Ishikawa (cell line): ENCODE measurements at regions not wholly inside any gene's neighbourhood (a gene's known extent, or its start where the extent isn't known, plus 50 kb on each side); places are given as distances from the start of the nearest gene placed in this dataset.

ENCODE experiments used
- CEBPB ChIP-seq: IDR thresholded peaks from 2 replicates; pipeline ENCODE4 v1.6.1; 2012
- CREB1 ChIP-seq: IDR thresholded peaks from 2 replicates; pipeline ENCODE4 v1.6.1; 2012; ENCODE audit warnings: low read depth
- EGR1 ChIP-seq: IDR thresholded peaks from 2 replicates; pipeline ENCODE4 v1.6.1; 2012
- EP300 ChIP-seq: IDR thresholded peaks from 2 replicates; pipeline ENCODE4 v1.6.1; 2012; ENCODE audit warnings: borderline replicate concordance
- FOXM1 ChIP-seq: IDR thresholded peaks from 2 replicates; pipeline ENCODE4 v1.6.1; 2012; ENCODE audit warnings: low read depth, borderline replicate concordance
- NFIC ChIP-seq: IDR thresholded peaks from 2 replicates; pipeline ENCODE4 v1.6.1; 2012
- RAD21 ChIP-seq: IDR thresholded peaks from 2 replicates; pipeline ENCODE4 v1.6.1; 2012; ENCODE audit warnings: low read depth
- TAF1 ChIP-seq: IDR thresholded peaks from 2 replicates; pipeline ENCODE4 v1.6.1; 2012; ENCODE audit warnings: low read depth, mild to moderate bottlenecking
- TCF12 ChIP-seq: IDR thresholded peaks from 2 replicates; pipeline ENCODE4 v1.6.1; 2012; ENCODE audit warnings: low read depth
- TEAD4 ChIP-seq: IDR thresholded peaks from 2 replicates; pipeline ENCODE4 v1.6.1; 2012
- YY1 ChIP-seq: IDR thresholded peaks from 2 replicates; pipeline ENCODE4 v1.6.1; 2012; ENCODE audit warnings: low read depth
- ZBTB7A ChIP-seq: IDR thresholded peaks from 2 replicates; pipeline ENCODE4 v1.6.1; 2012; ENCODE audit warnings: low read depth
- TF ChIP-seq, protein P1 (sequence below): IDR thresholded peaks from 2 replicates; pipeline ENCODE4 v1.6.1; 2012
- TF ChIP-seq, protein P2 (sequence below): IDR thresholded peaks from 2 replicates; pipeline ENCODE4 v1.6.1; 2012
- TF ChIP-seq, protein P3 (sequence below): IDR thresholded peaks from 2 replicates; pipeline ENCODE4 v1.6.1; 2012; ENCODE audit warnings: low read depth, mild to moderate bottlenecking

DNA sequence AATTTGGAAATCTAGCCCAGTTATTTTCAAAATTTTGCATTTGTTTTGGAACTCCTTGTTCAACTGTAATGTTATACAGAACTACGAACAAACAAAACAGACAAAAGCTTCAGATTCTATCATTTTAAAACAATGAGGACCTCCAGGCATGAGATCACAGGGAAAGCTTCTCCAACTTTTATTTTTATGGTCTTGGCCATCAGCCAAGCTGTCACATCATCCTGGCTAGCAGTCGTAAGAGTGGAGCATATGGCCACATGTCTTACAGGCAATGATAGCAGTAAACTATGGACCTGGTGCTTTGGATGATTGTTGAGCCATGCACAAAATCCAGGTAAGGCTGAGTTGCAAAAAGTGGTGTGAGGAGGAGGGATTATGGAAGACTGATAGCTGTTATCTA is 299.6 kb downstream of the LMX1A start:
- TF ChIP-seq, protein P1, sequence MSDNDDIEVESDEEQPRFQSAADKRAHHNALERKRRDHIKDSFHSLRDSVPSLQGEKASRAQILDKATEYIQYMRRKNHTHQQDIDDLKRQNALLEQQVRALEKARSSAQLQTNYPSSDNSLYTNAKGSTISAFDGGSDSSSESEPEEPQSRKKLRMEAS, result no peak
- no peak for TF ChIP-seq RAD21
- TF ChIP-seq CREB1, result no peak
- no peak for TF ChIP-seq TAF1
- TF ChIP-seq, protein P2, sequence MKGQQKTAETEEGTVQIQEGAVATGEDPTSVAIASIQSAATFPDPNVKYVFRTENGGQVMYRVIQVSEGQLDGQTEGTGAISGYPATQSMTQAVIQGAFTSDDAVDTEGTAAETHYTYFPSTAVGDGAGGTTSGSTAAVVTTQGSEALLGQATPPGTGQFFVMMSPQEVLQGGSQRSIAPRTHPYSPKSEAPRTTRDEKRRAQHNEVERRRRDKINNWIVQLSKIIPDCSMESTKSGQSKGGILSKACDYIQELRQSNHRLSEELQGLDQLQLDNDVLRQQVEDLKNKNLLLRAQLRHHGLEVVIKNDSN, result no peak
- no peak for TF ChIP-seq NFIC
- no peak for TF ChIP-seq EGR1
- TF ChIP-seq ZBTB7A, result no peak
- TF ChIP-seq YY1, result no peak
- TF ChIP-seq FOXM1, result no peak
- no peak for TF ChIP-seq CEBPB

DNA sequence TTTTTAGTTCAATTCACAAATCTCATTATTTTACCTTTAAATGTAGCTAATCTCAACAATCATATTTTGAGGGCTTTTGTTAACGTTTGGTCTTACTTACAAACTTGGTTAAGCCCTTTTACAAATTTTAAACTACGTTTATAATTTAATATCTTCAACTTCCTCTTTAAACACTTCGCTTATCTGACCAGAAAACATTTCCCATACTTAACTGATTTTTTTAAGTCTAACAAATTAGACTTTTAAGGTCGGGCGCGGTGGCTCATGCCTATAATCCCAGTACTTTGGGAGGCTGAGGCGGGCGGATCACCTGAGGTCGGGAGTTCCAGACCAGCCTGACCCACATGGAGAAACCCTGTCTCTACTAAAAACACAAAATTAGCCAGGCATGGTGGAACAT is 300.9 kb downstream of the LMX1A start:
- no peak for TF ChIP-seq NFIC
- TF ChIP-seq, protein P2, result no peak
- TF ChIP-seq CREB1, result no peak
- TF ChIP-seq, protein P3, sequence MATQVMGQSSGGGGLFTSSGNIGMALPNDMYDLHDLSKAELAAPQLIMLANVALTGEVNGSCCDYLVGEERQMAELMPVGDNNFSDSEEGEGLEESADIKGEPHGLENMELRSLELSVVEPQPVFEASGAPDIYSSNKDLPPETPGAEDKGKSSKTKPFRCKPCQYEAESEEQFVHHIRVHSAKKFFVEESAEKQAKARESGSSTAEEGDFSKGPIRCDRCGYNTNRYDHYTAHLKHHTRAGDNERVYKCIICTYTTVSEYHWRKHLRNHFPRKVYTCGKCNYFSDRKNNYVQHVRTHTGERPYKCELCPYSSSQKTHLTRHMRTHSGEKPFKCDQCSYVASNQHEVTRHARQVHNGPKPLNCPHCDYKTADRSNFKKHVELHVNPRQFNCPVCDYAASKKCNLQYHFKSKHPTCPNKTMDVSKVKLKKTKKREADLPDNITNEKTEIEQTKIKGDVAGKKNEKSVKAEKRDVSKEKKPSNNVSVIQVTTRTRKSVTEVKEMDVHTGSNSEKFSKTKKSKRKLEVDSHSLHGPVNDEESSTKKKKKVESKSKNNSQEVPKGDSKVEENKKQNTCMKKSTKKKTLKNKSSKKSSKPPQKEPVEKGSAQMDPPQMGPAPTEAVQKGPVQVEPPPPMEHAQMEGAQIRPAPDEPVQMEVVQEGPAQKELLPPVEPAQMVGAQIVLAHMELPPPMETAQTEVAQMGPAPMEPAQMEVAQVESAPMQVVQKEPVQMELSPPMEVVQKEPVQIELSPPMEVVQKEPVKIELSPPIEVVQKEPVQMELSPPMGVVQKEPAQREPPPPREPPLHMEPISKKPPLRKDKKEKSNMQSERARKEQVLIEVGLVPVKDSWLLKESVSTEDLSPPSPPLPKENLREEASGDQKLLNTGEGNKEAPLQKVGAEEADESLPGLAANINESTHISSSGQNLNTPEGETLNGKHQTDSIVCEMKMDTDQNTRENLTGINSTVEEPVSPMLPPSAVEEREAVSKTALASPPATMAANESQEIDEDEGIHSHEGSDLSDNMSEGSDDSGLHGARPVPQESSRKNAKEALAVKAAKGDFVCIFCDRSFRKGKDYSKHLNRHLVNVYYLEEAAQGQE, result no peak
- TF ChIP-seq RAD21, result no peak
- TF ChIP-seq FOXM1, result no peak
- TF ChIP-seq TEAD4, result no peak
- TF ChIP-seq, protein P1, result no peak
- TF ChIP-seq TAF1, result no peak
- TF ChIP-seq ZBTB7A, result no peak
- TF ChIP-seq CEBPB, result no peak
- TF ChIP-seq EGR1, result no peak

DNA sequence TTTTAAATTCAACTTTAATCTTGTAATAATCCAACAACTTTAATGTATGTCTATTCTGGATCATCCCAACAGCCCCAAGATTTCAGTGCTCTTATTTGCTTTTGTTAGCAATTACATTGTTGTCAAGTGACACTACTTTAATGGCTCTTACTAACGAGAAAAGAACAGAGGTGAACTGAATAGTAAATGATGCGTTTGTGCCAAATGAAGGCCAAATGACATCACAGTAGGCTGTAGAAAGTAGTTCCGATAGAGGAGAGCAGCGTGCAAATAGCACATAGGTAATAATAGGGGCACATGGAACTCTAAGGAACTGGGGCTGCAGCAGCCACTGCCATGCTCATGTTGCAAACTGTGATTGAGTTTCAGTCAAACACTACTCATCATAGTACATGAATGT is 301.9 kb downstream of the LMX1A start:
- no peak for TF ChIP-seq EP300

DNA sequence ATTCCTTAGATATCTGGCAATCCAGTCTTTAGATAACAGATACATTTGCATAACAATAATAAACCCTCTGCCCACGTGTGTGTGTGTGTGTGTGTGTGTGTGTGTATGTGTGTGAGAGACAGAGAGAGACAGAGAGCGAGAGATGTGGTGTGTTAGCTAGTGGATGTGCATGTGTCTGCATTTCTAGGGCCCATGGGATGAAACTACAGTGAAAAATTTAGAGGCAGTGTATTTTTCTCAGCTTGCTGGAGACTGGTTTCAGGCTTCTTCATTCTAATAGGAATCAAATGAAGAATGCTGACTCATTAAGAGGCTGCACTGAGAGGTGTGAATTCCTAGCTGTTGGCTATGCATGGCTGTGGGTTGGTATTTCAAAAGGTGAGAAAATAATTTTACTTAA is 303.2 kb downstream of the LMX1A start:
- TF ChIP-seq ZBTB7A, result no peak
- no peak for TF ChIP-seq TCF12
- TF ChIP-seq TEAD4, result no peak
- TF ChIP-seq NFIC, result no peak
- TF ChIP-seq EP300, result no peak
- TF ChIP-seq, protein P1, result no peak
- TF ChIP-seq, protein P3, result no peak

DNA sequence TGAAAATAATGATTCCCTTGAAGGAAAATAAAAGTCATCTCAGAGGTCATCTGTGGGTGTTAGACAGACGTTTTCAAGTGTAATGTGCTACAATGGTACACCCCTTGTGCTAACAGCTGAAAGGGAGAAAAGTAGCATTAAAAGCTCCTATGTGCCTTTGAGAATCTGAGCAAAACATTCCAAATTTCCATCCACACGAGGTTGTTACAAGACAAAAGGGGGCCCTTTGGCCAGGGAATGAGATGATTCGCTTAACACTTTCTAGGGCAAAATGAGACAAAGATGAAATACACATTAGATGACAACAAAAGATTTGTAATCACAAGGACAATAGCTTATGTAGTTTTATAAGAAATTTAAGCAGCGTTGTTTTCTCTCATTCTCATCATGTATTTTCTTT is 303.6 kb downstream of the LMX1A start:
- TF ChIP-seq EP300 (no peak), CREB1 (no peak), NFIC (no peak), TCF12 (no peak)
- TF ChIP-seq, protein P2, result no peak
- TF ChIP-seq, protein P1, result no peak

DNA sequence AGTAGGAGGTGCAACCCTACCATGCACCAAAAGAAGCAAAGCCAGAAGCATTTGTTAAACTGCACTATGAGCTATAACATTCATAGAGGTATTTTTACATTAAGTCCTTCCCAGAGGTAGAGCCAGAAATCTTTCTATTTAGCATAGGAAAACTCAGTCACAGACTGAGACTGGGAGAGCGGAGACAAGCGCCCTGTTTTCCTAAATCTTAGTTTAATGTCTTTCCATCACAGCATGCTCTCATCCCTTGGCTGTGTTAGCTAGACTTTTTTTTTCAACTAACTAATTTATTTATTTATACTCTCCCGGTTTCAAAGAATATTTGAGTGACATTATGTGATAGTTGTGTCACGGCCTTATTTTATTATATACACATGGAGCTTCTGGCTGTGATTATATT is 304.1 kb downstream of the LMX1A start:
- TF ChIP-seq RAD21 (no peak), CEBPB (no peak), TCF12 (no peak), NFIC (no peak), EGR1 (no peak), EP300 (no peak), TAF1 (no peak), TEAD4 (no peak), CREB1 (no peak), ZBTB7A (no peak), FOXM1 (no peak), YY1 (no peak)
- TF ChIP-seq, protein P2, result no peak
- TF ChIP-seq, protein P1, result no peak
- TF ChIP-seq, protein P3, result no peak
